ENCODE measurements at regions not wholly inside any gene's neighbourhood (a gene's known extent, or its start where the extent isn't known, plus 50 kb on each side); places are given as distances from the start of the nearest gene placed in this dataset.

DNA sequence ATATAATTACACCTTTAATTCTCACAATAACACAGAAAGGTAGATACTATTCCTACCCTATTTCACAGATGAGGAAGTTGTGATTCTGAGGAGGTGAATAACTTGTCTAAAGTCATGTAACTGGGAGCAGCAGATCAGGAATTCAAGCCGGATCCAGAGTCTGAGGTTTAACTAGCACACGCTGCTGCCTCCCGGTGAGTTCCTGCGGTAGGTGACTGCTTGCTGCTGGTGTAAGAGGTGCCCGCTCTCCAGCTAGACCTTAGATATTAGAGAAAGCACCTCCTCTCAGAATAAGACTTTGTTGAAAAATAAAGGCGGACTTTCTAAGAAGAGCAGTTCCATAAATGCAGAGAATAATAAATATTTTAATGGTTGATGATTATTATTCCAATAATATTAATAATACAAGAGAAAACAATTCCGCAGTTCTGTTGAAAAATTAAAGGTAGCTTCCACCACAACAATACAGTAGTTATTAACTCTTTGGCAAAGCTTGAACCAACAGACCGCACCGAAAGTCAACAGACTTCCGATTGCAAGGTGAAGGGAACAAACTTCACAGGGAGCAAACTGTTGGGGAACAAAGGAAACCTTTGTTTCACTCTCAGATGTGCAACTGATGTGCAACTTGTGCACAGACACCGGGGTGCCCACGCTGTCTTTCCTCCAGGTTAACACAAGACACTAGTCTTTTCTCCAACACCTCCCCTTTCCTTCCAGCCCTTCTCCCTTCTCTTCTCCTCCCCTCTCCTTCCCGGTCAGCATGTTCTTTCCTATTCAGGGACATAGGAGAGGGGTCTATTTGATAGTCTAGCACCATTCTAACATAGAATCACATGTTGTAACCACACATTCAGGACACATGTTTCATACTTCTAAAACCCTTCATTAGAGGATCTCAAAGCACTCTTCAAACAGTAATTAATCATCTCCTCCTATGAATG is 73.2 kb upstream of the EGLN3 start:
- no peak for DNase-seq (ENCODE audit: low read depth)

DNA sequence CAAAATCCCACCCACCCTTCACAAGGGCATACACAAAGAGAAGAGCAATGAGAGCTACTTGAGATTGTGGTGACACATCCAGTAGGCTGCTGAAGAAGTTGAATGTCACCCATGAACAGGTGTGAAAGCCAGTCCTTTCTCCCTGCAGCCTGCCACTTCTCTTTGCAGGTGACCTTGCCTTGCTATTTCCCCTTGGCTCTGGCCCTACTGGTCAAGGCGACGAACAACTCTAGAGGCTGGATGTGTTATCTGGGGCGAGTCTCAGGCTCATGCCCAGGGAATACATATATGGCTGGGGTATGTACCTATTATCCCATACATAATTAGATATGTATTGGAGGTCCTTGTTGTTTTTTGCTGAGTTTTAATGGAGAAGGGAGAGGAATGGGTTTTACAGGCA is 70.2 kb upstream of the EGLN3 start:
- DNase-seq (ENCODE audit: low read depth) = no peak

DNA sequence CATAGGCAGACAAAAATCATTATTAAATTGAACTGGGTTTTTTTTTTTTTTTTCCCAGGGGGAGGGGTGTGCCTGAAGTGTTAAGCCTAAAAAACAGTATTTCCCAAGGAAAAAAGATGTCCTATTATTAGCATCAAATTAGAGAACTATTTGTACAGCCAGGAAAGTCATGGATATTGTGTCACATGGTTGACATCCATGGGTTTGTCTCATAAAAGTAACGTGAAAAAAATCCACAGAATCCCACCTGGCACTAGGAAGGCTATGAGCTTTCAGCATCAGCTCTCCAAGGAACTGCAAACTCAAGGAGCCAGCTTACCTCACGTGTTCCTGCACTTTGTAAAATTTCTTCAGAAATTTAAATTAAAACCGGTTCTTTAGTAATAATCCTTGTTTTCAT is 69.1 kb upstream of the EGLN3 start:
- no peak for DNase-seq (ENCODE audit: low read depth)

DNA sequence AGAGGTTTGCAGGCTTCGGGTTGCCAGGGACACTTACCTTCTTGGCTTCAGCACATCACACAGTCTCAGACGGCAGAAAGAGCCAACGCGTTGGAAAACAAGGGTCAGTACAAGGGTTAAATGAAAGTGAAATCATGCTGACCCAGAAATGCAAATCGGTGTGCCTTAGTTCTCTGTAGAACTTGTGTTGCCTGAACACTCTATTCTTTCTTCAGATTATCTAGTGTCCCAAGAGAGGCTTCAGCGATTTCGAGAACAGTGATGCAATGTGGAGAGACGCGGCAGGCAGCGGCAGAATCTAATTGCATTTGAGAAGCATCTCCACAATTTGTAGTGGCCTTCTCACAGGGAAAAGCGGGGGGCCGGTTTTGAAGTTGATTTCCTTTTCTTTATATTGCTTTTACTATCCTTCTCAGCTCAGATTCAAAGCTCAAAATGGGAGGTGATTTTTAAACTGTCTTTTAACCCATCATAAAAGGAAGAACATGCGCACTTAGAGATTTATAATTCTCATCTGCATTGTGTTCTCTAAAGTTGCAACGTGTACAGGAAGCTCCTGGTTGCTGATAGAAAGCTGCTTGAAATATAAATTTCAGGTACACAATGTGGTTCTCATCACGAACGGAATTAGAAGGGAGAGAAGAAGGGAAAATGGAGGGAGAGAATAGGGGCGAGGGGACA is 67.8 kb upstream of the EGLN3 start:
- no peak for DNase-seq (ENCODE audit: low read depth)

DNA sequence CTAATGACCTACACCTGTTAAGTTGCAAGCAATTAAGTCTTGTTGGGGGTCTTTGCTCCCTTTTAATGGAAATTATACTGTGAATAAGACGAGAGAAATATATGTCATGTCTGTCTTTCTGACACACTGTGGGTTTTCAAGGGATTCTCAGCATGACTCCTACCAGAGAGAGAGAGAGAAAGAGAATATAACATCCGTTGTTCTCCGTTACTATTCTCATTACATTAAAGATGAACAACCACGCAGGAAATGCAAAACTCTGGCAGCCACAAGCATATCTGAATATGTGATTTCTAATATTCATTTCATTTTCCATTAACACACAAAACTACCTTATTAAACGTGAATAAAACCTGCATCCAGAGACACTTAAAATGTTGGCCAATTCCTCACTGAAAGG is 67.3 kb upstream of the EGLN3 start:
- no peak for DNase-seq (ENCODE audit: low read depth)

DNA sequence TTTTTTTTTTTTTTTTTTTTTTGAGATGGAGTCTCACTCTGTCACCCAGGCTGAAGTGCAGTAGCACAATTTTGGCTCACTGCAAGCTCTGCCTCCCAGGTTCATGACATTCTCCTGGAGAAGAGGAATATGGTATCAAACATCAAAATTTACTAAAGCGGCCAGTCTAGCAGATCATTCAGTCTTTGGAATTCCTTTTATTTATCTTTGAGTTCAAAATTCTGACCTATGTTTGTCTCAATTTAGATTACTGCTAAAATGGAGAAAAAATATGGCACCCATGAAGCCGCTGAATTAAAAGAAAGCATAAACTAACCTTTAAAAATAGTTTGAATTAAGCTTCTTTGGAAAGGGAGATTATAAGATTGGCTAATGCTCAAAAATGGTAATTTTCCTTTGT is 64.5 kb upstream of the EGLN3 start:
- no peak for DNase-seq (ENCODE audit: low read depth)

DNA sequence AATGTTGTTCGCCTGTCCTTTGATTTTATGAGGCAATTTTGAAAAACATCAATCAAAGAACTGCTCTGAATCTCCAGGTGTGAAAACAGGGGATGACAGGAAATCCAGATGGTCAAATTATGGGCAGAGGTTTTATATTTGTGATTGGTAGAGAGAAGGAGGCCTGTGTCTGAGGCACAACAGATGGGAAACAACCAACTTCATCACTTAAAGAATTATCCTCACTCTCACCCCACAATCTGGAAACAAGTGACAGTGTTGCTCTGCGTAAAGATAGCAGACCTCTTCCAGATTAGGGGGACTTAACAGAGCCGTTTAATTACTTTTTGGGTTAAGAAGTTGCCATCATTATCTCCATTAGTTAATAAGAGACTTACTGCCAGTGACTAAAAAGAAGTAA is 64.1 kb upstream of the EGLN3 start:
- DNase-seq (ENCODE audit: low read depth) = no peak

DNA sequence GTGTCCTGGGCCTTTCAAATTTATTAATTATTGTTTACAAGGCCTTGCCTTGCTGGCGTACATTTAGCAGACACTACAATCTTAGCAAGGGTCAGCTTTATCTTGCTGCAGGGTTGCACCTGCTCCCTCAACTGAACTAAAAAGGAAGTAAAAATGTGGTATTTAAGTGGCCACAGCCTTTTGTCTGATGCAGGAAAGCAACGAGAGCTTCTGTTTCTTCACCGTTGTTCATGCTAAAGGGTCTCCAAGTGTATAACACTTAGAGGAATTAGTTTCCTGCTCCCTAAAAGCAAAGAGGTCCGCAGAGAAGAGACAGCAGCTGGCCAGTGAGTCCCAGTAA is 62.8 kb upstream of the EGLN3 start:
- DNase-seq (ENCODE audit: low read depth) = no peak

DNA sequence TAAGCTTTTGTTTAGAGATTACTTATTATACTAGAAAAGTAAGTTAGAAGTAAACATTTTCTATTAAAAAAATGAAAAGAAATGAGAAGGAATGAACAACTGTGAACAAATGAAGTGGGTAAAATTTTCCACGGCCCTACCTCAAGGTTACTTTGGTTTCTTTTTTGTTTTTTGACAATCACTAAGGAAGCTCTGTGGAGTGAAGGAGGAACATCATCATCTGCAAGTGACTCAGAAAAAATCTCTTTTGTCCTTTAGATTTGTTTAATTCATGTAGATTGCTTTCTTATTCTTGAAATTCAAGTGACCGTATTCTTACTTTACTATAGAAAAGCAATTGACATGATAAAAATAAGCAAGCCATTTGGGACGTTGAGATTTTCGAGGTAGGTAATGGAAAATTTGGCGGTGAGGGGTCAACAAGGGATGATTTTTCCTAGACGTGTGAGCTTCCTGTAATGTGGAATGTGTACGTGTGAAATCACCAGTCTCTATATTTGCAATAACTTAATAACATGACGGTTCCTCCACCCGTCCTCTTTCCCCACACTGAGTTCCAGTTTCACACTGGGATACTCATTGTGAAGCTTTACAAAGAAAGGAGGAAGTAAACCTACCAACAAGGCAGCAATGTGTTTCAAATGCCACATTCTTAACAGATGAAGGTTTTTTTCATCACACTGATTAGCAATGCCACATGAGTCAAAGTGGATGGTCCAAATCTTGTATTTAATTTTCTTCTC is 62.3 kb upstream of the EGLN3 start:
- no peak for DNase-seq (ENCODE audit: low read depth)

DNA sequence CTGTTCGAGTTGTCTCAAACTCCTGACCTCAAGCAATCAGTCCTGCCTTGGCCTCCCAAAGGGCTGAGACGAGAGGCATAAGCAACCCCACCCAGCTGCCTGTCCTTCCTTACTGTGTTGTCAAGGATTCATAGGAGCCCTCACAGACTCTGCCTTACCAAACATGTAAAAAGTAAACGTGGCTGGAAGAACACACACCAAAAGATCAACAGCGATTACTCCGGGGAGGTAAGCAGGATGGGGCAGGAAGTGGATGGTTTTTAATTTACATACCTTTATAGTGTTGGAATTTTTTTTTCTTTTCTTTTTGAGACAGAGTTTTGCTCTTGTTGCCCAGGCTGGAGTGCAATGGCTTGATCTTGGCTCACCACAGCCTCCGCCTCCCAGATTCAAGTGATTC is 61.5 kb upstream of the EGLN3 start:
- no peak for DNase-seq (ENCODE audit: low read depth)

DNA sequence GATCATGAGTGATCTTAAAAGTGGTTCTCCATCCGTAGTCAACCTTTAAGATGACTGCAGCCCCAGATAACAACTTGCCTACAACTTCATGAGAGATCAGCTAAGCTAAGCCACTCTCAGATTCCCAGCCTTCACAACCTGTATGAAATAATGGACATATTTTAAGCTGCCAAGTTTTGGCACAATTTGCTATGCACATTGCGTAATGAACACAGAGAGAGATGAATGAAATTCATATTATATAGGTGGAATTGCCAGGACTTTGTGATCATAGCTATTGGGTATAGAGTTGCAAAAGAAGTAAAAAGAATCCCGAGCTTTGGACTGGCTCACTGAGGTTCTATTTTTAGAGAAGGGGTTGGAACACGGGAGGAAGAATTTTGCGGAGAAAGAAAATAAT is 59.1 kb upstream of the EGLN3 start:
- DNase-seq (ENCODE audit: low read depth) = no peak

DNA sequence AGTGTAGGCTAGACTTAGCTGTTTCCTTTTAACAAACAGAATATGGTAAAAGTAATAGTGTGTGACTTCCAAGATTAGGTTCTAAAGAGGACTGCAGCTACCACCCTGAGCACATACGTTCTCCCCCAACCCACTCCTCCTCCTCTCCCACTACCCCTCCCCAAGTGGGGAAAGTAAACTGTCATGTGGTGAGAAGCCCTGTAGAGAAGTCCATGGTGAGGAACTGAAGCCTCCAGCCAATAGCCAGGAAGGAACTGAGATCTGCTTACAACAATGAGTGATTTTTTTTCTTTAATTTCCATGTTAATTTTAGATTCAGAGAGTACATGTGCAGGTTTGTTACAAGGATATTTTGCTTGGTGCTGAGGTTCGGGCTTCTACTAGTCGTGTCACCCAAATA is 57.0 kb upstream of the EGLN3 start:
- no peak for DNase-seq (ENCODE audit: low read depth)

DNA sequence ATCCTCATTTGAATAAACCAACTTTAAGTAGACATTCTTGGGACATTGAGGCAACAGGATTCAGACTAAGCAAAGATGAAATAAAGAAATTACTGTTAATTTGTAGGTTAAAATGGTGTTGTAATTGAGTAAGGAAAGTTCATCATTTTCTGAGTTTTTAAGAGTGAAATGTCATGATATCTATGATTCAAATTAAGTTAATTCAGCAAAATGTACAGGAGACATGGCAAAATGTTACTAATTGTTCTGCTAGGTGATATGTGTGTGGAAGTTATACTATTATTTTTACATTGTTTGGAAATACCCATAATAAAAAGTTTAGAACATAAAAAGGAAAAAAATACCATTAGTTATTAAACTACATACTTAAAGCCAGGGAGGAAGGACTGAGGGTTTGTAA is 55.0 kb upstream of the EGLN3 start:
- no peak for DNase-seq (ENCODE audit: low read depth)

DNA sequence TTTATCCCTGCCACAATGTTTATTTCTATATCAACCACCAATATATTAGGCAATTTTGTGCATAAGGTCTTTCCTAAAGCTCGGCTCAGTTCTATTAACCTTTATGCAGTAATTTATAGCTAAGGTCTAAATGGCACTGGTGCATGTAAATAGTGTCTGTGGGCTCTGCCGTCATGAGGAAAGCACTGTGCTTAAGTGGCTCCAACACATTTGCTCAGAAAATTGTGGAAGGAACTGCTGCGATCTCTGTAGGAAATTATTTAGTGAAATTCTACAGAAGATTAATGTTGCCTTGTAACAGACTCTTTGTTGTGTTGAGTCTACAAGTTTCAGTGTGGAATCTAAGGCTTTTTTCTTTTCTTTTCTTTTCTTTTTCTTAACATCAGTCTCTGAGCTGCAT is 54.0 kb upstream of the EGLN3 start:
- no peak for DNase-seq (ENCODE audit: low read depth)

DNA sequence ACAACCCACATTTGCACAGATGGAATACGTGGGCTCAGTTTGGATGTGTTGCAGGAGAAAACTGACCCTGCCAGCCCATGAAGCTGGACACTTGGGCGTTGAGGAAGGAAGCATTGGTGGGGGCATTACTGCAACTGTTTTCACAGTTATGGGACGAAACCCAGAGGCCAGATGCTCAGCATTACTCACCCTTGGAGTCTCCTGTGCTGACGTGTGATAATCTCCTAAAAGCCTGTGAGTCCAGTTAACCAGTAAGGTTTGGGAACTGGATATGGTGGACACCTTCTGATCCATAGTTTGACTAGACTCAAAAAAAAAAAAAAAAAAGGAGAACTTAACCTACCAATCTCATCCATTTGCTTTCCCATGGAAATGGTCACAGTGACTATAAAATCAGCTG is 52.8 kb upstream of the EGLN3 start:
- no peak for DNase-seq (ENCODE audit: low read depth)

DNA sequence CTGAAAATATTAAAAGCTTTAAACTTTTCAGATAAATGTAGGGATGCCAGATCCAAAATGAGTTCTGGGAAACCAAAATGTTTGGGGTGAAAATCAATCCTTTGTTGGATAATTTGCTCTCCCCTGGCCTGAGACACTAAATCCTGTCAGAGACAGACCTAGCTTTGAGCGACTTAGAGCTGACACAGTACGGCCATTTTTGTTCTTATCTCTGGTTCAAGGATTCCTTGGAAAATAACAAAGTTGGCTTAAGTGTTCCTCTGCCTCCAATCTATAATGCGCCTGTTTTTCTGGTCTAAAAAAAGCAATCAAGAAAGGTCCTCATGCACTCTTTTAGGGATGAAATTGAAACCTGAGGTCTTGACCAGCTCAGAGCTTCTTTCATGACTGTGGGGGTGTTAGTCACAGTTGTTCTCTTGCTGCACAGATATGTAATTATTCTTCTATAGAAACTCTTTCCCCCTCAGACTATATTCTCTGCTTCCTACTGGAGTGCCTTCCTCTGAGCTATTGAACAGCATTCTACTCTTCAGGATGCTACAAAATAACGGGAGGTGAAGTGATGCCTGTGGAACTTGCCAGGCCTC is 52.3 kb upstream of the EGLN3 start:
- DNase-seq (ENCODE audit: low read depth) = no peak
